GM12878 (cell line): ENCODE measurements at regions not wholly inside any gene's neighbourhood (a gene's known extent, or its start where the extent isn't known, plus 50 kb on each side); places are given as distances from the start of the nearest gene placed in this dataset.

ENCODE experiments used
- ATAC-seq: fragments of 200-7000 bp; cut with Tn5 transposase; 3 replicates; pipeline ENCODE4 v1.9.1; 2020; ENCODE audit warnings: mild to moderate bottlenecking, moderate library complexity
- BruUV-seq: library from RNA; stranded (reverse); fragments of 400-500 nt; replicated peaks from 2 replicates; lab custom pipeline; 2021; lab: Mats Ljungman, UMichigan
- CTCF ChIA-PET: fragments of 300-600 bp; sonication (Branson Sonifier 250); formaldehyde crosslinking; extraction: SDS; loops from one replicate; lab custom pipeline; 2021; ENCODE audit warnings: inconsistent platforms; lab: Yijun Ruan, JAX
- POLR2A ChIA-PET: fragments of 350-600 bp; formaldehyde crosslinking; extraction: SDS; loops from one replicate; lab custom pipeline; 2021; ENCODE audit warnings: inconsistent platforms; lab: Charles Lee
- RAD21 ChIA-PET: fragments of 300-600 bp; sonication (Branson Sonifier 250); formaldehyde crosslinking; loops from one replicate; lab custom pipeline; 2023; ENCODE audit warnings: antibody characterized with exemption; ENCODE audit not compliant: unreplicated experiment; lab: Charles Lee
- SMC1A ChIA-PET: fragments of 300-600 bp; sonication (Branson Sonifier 250); formaldehyde crosslinking; loops from one replicate; lab custom pipeline; 2023; ENCODE audit not compliant: unreplicated experiment, uncharacterized antibody; lab: Charles Lee
- DNase-seq: peaks from one replicate; pipeline ENCODE4 v3.0.0-alpha.2; 2011; ENCODE audit warnings: low read depth, low spot score
- FAIRE-seq: peaks from 3 replicates; lab custom pipeline; 2011; peaks lifted over from hg19 to GRCh38; lab: Jason Lieb, UNC
- H2AFZ ChIP-seq: 2 replicates; pipeline ENCODE4 v1.6.0; 2011; ENCODE audit warnings: low read depth, low read length, control low read depth; ENCODE audit not compliant: control insufficient read depth
- H3K27ac ChIP-seq: 2 replicates; pipeline ENCODE4 v1.5.1; 2011; ENCODE audit warnings: control low read depth; ENCODE audit not compliant: control insufficient read depth, insufficient read depth
- H3K27me3 ChIP-seq, 2 experiments: replicated peaks in 1 of 2; 2 replicates each; pipeline versions ENCODE4 v1.6.0 to v1.6.1; 2011; ENCODE audit warnings: low read length in 1 of 2; ENCODE audit not compliant: control insufficient read depth in 2 of 2, insufficient read depth in 2 of 2
- H3K36me3 ChIP-seq, 2 experiments: 2 replicates each; pipeline ENCODE4 v1.5.1; 2011; ENCODE audit warnings: low read length in 1 of 2; ENCODE audit not compliant: control insufficient read depth in 2 of 2, insufficient read depth in 2 of 2
- H3K4me1 ChIP-seq: 2 replicates; pipeline ENCODE4 v1.6.1; 2011; ENCODE audit warnings: mild to moderate bottlenecking, low read length, moderate library complexity, mixed read lengths; ENCODE audit not compliant: control insufficient read depth, insufficient read depth
- H3K4me2 ChIP-seq: 2 replicates; pipeline ENCODE4 v1.6.0; 2011; ENCODE audit warnings: control low read depth; ENCODE audit not compliant: control insufficient read depth, insufficient read depth
- H3K4me3 ChIP-seq: fragments of 200-600 bp; sonication (generic); 2 replicates; pipeline ENCODE4 v1.5.1; 2016
- H3K79me2 ChIP-seq: 2 replicates; pipeline ENCODE4 v1.6.0; 2011; ENCODE audit warnings: low read length; ENCODE audit not compliant: control insufficient read depth, insufficient read depth
- H3K9ac ChIP-seq: 2 replicates; pipeline ENCODE4 v1.8.0; 2011; ENCODE audit warnings: low read length, control low read depth, mixed read lengths; ENCODE audit not compliant: control insufficient read depth, insufficient read depth
- H3K9me3 ChIP-seq: replicated peaks from 3 replicates; pipeline ENCODE4 v1.5.1; 2011; ENCODE audit warnings: mild to moderate bottlenecking, low read length; ENCODE audit not compliant: control insufficient read depth, insufficient read depth
- H4K20me1 ChIP-seq: 2 replicates; pipeline ENCODE4 v1.6.0; 2011; ENCODE audit not compliant: control insufficient read depth, insufficient read depth
- CHD2 ChIP-seq: IDR thresholded peaks from 2 replicates; pipeline ENCODE4 v1.6.1; 2011; ENCODE audit warnings: low read depth, low read length, improper control_type of control experiment, borderline replicate concordance
- EP300 ChIP-seq, 2 experiments: fragments of 150-350 bp in 1 of 2; IDR thresholded peaks; 2 replicates each; pipeline ENCODE4 v1.6.1; 2011 to 2012; ENCODE audit warnings: low read depth in 2 of 2, low read length in 2 of 2, borderline replicate concordance in 1 of 2, improper control_type of control experiment in 1 of 2, inconsistent platforms in 1 of 2; ENCODE audit not compliant: control insufficient read depth in 1 of 2
- GATAD2B ChIP-seq: fragments of 450-650 bp; conservative IDR thresholded peaks from 2 replicates; pipeline ENCODE4 v1.6.1; 2017; ENCODE audit warnings: low read depth, mild to moderate bottlenecking, moderate library complexity
- SIN3A ChIP-seq: IDR thresholded peaks from 2 replicates; pipeline ENCODE4 v1.6.1; 2012; ENCODE audit warnings: low read depth, low read length, improper control_type of control experiment
- SMARCA5 ChIP-seq: fragments of 450-650 bp; IDR thresholded peaks from 2 replicates; pipeline ENCODE4 v1.6.1; 2017; ENCODE audit warnings: mild to moderate bottlenecking
- WGBS: methylation state at CpG from one replicate; pipeline ENCODE4 v1.1.6; 2016; ENCODE audit warnings: low lambda C conversion rate; ENCODE audit not compliant: insufficient replicate concordance, insufficient coverage; ENCODE audit errors: missing lambda C conversion rate; 5-methylcytosine and 5-hydroxymethylcytosine counted together
- in situ Hi-C: fragments of 300-500 bp; cut with MboI; formaldehyde crosslinking; loops from 9 replicates; pipeline ENCODE4 v1.14.3; 2018; ENCODE audit warnings: mixed read lengths
- intact Hi-C: fragments of 100-400 bp; cut with micrococcal nuclease; formaldehyde crosslinking; loops from one replicate; pipeline ENCODE4 v1.14.2; 2022; ENCODE audit not compliant: unreplicated experiment
- TF ChIP-seq, protein P1 (sequence below): IDR thresholded peaks from 2 replicates; pipeline ENCODE4 v1.6.1; 2012; ENCODE audit warnings: low read depth, low read length, improper control_type of control experiment
- TF ChIP-seq, protein P2 (sequence below): fragments of 450-650 bp; IDR thresholded peaks from 2 replicates; pipeline ENCODE4 v1.6.1; 2017; ENCODE audit warnings: mild to moderate bottlenecking, moderate library complexity

DNA sequence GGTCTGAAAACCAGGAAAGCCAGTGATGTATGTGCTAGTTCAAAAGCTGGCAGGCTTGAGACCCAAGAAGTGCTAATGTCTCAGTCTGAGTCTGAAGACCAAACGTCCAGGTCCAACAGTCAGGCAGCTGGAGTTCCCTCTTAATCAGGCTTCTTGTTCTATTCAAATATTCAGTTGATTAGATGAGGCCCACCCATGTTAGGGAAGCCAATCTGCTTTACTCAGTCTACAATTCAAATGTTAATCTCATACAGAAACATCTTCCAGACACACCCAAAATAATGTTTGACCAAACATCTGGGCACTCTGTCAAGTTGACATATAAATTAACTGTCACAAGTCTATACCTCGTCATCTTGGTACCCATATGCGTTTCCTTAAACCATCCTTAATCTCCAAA lies 72.4 kb upstream of the IL2 start:
- Histone ChIP-seq H3K4me3 (no peak overlapping the region), H2AFZ (no peak overlapping the region), H3K79me2 (no peaks in the 10 kb centered on the region), H3K9me3 (no peaks in the 10 kb centered on the region; the same call in 2 of the 3 replicates), H3K27me3 (peaks cover 0 to 4% of the 10 kb centered on the region in 2 experiments; a peak in 1 of 4 replicates), H3K36me3 (no peaks in the 10 kb centered on the region), H3K4me2 (no peak overlapping the region), H4K20me1 (no peaks in the 10 kb centered on the region; the same call in 1 of the 2 replicates), H3K4me1 (no peaks in the 10 kb centered on the region), H3K27ac (no peak overlapping the region), H3K9ac (no peak overlapping the region)
- ATAC-seq: no peak
- intact Hi-C loops (no loop called here), in situ Hi-C loops (no loop called here)
- no TSS peak for BruUV-seq
- DNase-seq: no peak
- TF ChIP-seq EP300 (IDR thresholded peaks at IDR 0.05; ENCODE audit: borderline replicate concordance in 1 of 2, control insufficient read depth in 1 of 2, low read depth in 2 of 2, low read length in 2 of 2): no peak
- TF ChIP-seq, protein P1, sequence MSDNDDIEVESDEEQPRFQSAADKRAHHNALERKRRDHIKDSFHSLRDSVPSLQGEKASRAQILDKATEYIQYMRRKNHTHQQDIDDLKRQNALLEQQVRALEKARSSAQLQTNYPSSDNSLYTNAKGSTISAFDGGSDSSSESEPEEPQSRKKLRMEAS: no peak
- no peak for TF ChIP-seq SIN3A
- TF ChIP-seq, protein P2, sequence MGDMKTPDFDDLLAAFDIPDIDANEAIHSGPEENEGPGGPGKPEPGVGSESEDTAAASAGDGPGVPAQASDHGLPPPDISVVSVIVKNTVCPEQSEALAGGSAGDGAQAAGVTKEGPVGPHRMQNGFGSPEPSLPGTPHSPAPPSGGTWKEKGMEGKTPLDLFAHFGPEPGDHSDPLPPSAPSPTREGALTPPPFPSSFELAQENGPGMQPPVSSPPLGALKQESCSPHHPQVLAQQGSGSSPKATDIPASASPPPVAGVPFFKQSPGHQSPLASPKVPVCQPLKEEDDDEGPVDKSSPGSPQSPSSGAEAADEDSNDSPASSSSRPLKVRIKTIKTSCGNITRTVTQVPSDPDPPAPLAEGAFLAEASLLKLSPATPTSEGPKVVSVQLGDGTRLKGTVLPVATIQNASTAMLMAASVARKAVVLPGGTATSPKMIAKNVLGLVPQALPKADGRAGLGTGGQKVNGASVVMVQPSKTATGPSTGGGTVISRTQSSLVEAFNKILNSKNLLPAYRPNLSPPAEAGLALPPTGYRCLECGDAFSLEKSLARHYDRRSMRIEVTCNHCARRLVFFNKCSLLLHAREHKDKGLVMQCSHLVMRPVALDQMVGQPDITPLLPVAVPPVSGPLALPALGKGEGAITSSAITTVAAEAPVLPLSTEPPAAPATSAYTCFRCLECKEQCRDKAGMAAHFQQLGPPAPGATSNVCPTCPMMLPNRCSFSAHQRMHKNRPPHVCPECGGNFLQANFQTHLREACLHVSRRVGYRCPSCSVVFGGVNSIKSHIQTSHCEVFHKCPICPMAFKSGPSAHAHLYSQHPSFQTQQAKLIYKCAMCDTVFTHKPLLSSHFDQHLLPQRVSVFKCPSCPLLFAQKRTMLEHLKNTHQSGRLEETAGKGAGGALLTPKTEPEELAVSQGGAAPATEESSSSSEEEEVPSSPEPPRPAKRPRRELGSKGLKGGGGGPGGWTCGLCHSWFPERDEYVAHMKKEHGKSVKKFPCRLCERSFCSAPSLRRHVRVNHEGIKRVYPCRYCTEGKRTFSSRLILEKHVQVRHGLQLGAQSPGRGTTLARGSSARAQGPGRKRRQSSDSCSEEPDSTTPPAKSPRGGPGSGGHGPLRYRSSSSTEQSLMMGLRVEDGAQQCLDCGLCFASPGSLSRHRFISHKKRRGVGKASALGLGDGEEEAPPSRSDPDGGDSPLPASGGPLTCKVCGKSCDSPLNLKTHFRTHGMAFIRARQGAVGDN: no peak
- no peak for TF ChIP-seq GATAD2B
- TF ChIP-seq CHD2: no peak
- TF ChIP-seq SMARCA5: no peak
- SMC1A ChIA-PET: no interaction called here
- CTCF ChIA-PET: no interaction called here
- WGBS: 26% methylated on average over 3 of the region's 3 CpGs
- RAD21 ChIA-PET: no interaction called here
- POLR2A ChIA-PET: no interaction called here
- FAIRE-seq: no peak
